ENCODE measurements at regions not wholly inside any gene's neighbourhood (a gene's known extent, or its start where the extent isn't known, plus 50 kb on each side); places are given as distances from the start of the nearest gene placed in this dataset.
A peak's percentile ranks its signal among the peaks of the same experiment; 100 is the strongest.

- TF ChIP-seq, protein P1, sequence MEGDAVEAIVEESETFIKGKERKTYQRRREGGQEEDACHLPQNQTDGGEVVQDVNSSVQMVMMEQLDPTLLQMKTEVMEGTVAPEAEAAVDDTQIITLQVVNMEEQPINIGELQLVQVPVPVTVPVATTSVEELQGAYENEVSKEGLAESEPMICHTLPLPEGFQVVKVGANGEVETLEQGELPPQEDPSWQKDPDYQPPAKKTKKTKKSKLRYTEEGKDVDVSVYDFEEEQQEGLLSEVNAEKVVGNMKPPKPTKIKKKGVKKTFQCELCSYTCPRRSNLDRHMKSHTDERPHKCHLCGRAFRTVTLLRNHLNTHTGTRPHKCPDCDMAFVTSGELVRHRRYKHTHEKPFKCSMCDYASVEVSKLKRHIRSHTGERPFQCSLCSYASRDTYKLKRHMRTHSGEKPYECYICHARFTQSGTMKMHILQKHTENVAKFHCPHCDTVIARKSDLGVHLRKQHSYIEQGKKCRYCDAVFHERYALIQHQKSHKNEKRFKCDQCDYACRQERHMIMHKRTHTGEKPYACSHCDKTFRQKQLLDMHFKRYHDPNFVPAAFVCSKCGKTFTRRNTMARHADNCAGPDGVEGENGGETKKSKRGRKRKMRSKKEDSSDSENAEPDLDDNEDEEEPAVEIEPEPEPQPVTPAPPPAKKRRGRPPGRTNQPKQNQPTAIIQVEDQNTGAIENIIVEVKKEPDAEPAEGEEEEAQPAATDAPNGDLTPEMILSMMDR (IDR thresholded peaks at IDR 0.05; ENCODE audit: borderline replicate concordance, extremely low read depth, insufficient read depth), result no peak
- Histone ChIP-seq H3K9me3 (ENCODE audit: control insufficient read depth in 2 of 3, insufficient read depth in 1 of 3, low read length in 3 of 3) (no peaks in the 10 kb centered on the region), H3K4me1 (ENCODE audit: control insufficient read depth in 2 of 3, insufficient read depth in 2 of 3, low read depth in 1 of 3, low read length in 3 of 3) (no peaks in the 10 kb centered on the region), H3K27ac (ENCODE audit: low read depth in 2 of 2, low read length in 2 of 2) (no peak overlapping the region), H3K9ac (ENCODE audit: low read length in 3 of 3) (no peak overlapping the region), H3K27me3 (ENCODE audit: control insufficient read depth, insufficient read depth, low read length) (no peaks in the 10 kb centered on the region), H3K4me3 (ENCODE audit: low read length in 3 of 3) (no peak overlapping the region), H3K36me3 (ENCODE audit: control insufficient read depth in 2 of 3, insufficient read depth in 3 of 3, low read length in 3 of 3) (no peaks in the 10 kb centered on the region)
- peak in 1 of 5 donors; percentile 5 for DNase-seq
- intact Hi-C loops (cut with DNase I), result no loop called here
- no peak for FAIRE-seq
These were observed 259.2 kb upstream of the TLE3 start for GRCh38 chr15:70356919-70357318.

GRCh38 chr15:70356062-70356860 lies 258.5 kb upstream of the TLE3 start:
- no peaks in the 10 kb centered on the region for H3K9me3 ChIP-seq (ENCODE audit: control insufficient read depth in 2 of 3, insufficient read depth in 1 of 3, low read length in 3 of 3)
- no peaks in the 10 kb centered on the region for H3K4me1 ChIP-seq (ENCODE audit: control insufficient read depth in 2 of 3, insufficient read depth in 2 of 3, low read depth in 1 of 3, low read length in 3 of 3)
- DNase-seq (peak in 1 of 5 donors; percentile 6), FAIRE-seq (no peak)
- no peak overlapping the region for H3K27ac ChIP-seq (ENCODE audit: low read depth in 2 of 2, low read length in 2 of 2)
- no peaks in the 10 kb centered on the region for H3K27me3 ChIP-seq (ENCODE audit: control insufficient read depth, insufficient read depth, low read length)
- no peak overlapping the region for H3K4me3 ChIP-seq (ENCODE audit: low read length in 3 of 3)
- TF ChIP-seq, protein P1 (IDR thresholded peaks at IDR 0.05; ENCODE audit: borderline replicate concordance, extremely low read depth, insufficient read depth), result no peak
- intact Hi-C loops (cut with DNase I), result no loop called here
- H3K36me3 ChIP-seq (ENCODE audit: control insufficient read depth in 2 of 3, insufficient read depth in 3 of 3, low read length in 3 of 3), result no peaks in the 10 kb centered on the region
- H3K9ac ChIP-seq (ENCODE audit: low read length in 3 of 3), result no peak overlapping the region

DNA sequence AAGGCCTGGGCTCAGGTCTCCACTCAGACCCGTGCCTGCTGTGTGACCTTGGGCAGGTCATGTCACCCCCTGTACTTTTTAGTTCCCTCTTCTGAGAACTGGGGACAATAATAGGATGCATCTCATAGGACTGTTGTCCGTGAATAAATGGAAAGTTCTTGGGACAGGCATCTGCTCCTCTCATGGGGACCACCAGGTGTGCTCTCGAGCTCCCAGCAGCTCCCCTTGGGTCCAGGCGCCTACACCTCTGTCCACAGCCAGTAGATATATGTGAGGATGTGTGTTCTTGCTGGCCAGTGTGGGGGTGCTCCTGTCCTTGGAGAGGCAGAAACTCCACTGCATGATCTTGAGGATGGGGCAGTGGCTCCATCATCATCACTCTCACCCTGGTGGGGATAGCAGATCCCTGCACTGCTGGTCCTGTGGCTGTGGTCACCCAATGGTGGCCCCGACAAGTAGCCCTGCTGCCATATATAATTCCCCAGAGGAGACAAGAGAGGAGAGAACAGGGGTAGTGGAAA lies 257.6 kb upstream of the TLE3 start:
- FAIRE-seq (no peak), DNase-seq (no peak)
- H3K27ac ChIP-seq (ENCODE audit: low read depth in 2 of 2, low read length in 2 of 2), result no peak overlapping the region
- no peaks in the 10 kb centered on the region for H3K36me3 ChIP-seq (ENCODE audit: control insufficient read depth in 2 of 3, insufficient read depth in 3 of 3, low read length in 3 of 3)
- intact Hi-C loops (cut with DNase I), result no loop called here
- H3K27me3 ChIP-seq (ENCODE audit: control insufficient read depth, insufficient read depth, low read length), result no peaks in the 10 kb centered on the region
- no peak overlapping the region for H3K9ac ChIP-seq (ENCODE audit: low read length in 3 of 3)
- no peak overlapping the region for H3K4me3 ChIP-seq (ENCODE audit: low read length in 3 of 3)
- H3K9me3 ChIP-seq (ENCODE audit: control insufficient read depth in 2 of 3, insufficient read depth in 1 of 3, low read length in 3 of 3), result no peaks in the 10 kb centered on the region
- no peaks in the 10 kb centered on the region for H3K4me1 ChIP-seq (ENCODE audit: control insufficient read depth in 2 of 3, insufficient read depth in 2 of 3, low read depth in 1 of 3, low read length in 3 of 3)
- TF ChIP-seq, protein P1 (IDR thresholded peaks at IDR 0.05; ENCODE audit: borderline replicate concordance, extremely low read depth, insufficient read depth), result no peak
